Spinal cord (tissue), 9 donors: ENCODE measurements at regions not wholly inside any gene's neighbourhood (a gene's known extent, or its start where the extent isn't known, plus 50 kb on each side); places are given as distances from the start of the nearest gene placed in this dataset.
A peak's percentile ranks its signal among the peaks of the same experiment; 100 is the strongest.

Experiments used
- DNase-seq, 6 donors: peaks; one replicate each; pipeline versions ENCODE4 v3.0.0 to v3.0.0-alpha.2; 2013 to 2015; ENCODE audit warnings: low spot score in 6 of 6, low read depth in 4 of 6
- H3K27ac ChIP-seq: one replicate; pipeline ENCODE4 v1.5.1; 2013; ENCODE audit warnings: low read depth, low read length, control low read depth
- H3K27me3 ChIP-seq: one replicate; pipeline ENCODE4 v1.6.1; 2013; ENCODE audit warnings: low read length; ENCODE audit not compliant: control insufficient read depth, insufficient read depth
- H3K36me3 ChIP-seq: one replicate; pipeline ENCODE4 v1.6.1; 2013; ENCODE audit warnings: low read length; ENCODE audit not compliant: control insufficient read depth, insufficient read depth
- H3K4me1 ChIP-seq: one replicate; pipeline ENCODE4 v1.6.1; 2013; ENCODE audit warnings: low read length; ENCODE audit not compliant: control insufficient read depth, insufficient read depth
- H3K4me3 ChIP-seq: one replicate; pipeline ENCODE4 v1.5.1; 2013; ENCODE audit warnings: low read depth, low read length, control low read depth
- H3K9me3 ChIP-seq: one replicate; pipeline ENCODE4 v1.6.1; 2013; ENCODE audit warnings: low read length; ENCODE audit not compliant: control insufficient read depth, insufficient read depth
- WGBS: methylation state at CpG from one replicate; pipeline ENCODE4 v1.1.5; 2013; ENCODE audit warnings: missing lambda C conversion rate; ENCODE audit not compliant: insufficient coverage; 5-methylcytosine and 5-hydroxymethylcytosine counted together
- donor health status: healthy.

- no peak for DNase-seq
- Histone ChIP-seq H3K27ac (no peak overlapping the region), H3K4me1 (no peaks in the 10 kb centered on the region), H3K27me3 (no peaks in the 10 kb centered on the region), H3K4me3 (no peak overlapping the region), H3K36me3 (no peaks in the 10 kb centered on the region), H3K9me3 (peaks cover 7% of the 10 kb centered on the region)
- WGBS: no CpG with 5 or more reads among the region's 3 CpGs
These were observed 188.2 kb upstream of the ZNF536 start for GRCh38 chr19:30183807-30184490.

- H3K27ac ChIP-seq: no peak overlapping the region
- H3K36me3 ChIP-seq: no peaks in the 10 kb centered on the region
- WGBS: 100% methylated on average over 4 of the region's 9 CpGs
- no peaks in the 10 kb centered on the region for H3K27me3 ChIP-seq
- no peaks in the 10 kb centered on the region for H3K4me1 ChIP-seq
- H3K9me3 ChIP-seq: no peaks in the 10 kb centered on the region
- H3K4me3 ChIP-seq: no peak overlapping the region
- no peak for DNase-seq
These were observed 170.1 kb upstream of the ZNF536 start for GRCh38 chr19:30202060-30202600.

- Histone ChIP-seq H3K27me3 (no peaks in the 10 kb centered on the region), H3K27ac (no peak overlapping the region), H3K4me1 (peaks cover 3% of the 10 kb centered on the region), H3K4me3 (no peak overlapping the region), H3K9me3 (no peaks in the 10 kb centered on the region), H3K36me3 (no peaks in the 10 kb centered on the region)
- no peak for DNase-seq
- 100% methylated on average over 2 of the region's 3 CpGs for WGBS
These were observed 167.5 kb upstream of the ZNF536 start for GRCh38 chr19:30204721-30205120.

GRCh38 chr19:30206187-30206586 is 166.0 kb upstream of the ZNF536 start:
- no peak overlapping the region for H3K4me3 ChIP-seq
- H3K4me1 ChIP-seq: peaks cover 3% of the 10 kb centered on the region
- no peaks in the 10 kb centered on the region for H3K9me3 ChIP-seq
- WGBS: 93% methylated on average over 6 of the region's 6 CpGs
- DNase-seq: no peak
- H3K36me3 ChIP-seq: no peaks in the 10 kb centered on the region
- no peak overlapping the region for H3K27ac ChIP-seq
- H3K27me3 ChIP-seq: no peaks in the 10 kb centered on the region

- Histone ChIP-seq H3K27ac (no peak overlapping the region), H3K27me3 (no peaks in the 10 kb centered on the region), H3K4me1 (peaks cover 3% of the 10 kb centered on the region), H3K4me3 (no peak overlapping the region), H3K36me3 (no peaks in the 10 kb centered on the region), H3K9me3 (no peaks in the 10 kb centered on the region)
- no peak for DNase-seq
- WGBS: 94% methylated on average over 6 of the region's 6 CpGs
These were observed 164.8 kb upstream of the ZNF536 start for GRCh38 chr19:30207357-30207756.

GRCh38 chr19:30208436-30209060 is 163.6 kb upstream of the ZNF536 start:
- H3K27me3 ChIP-seq: no peaks in the 10 kb centered on the region
- H3K27ac ChIP-seq: no peak overlapping the region
- WGBS: 91% methylated on average over 16 of the region's 18 CpGs
- no peaks in the 10 kb centered on the region for H3K36me3 ChIP-seq
- no peak overlapping the region for H3K4me3 ChIP-seq
- peaks cover 3% of the 10 kb centered on the region for H3K4me1 ChIP-seq
- peak in 1 of 6 donors; percentile 73 for DNase-seq
- H3K9me3 ChIP-seq: no peaks in the 10 kb centered on the region

GRCh38 chr19:30209617-30210600 is 162.3 kb upstream of the ZNF536 start:
- no peaks in the 10 kb centered on the region for H3K9me3 ChIP-seq
- no peak overlapping the region for H3K27ac ChIP-seq
- 81% methylated on average over 16 of the region's 19 CpGs for whole genome bisulfite sequencing
- H3K4me3 ChIP-seq: no peak overlapping the region
- DNase-seq: no peak
- peaks cover 3% of the 10 kb centered on the region for H3K4me1 ChIP-seq
- H3K27me3 ChIP-seq: no peaks in the 10 kb centered on the region
- no peaks in the 10 kb centered on the region for H3K36me3 ChIP-seq

- DNase-seq: no peak
- 81% methylated on average over 11 of the region's 12 CpGs for WGBS
- Histone ChIP-seq H3K27ac (no peak overlapping the region), H3K27me3 (no peaks in the 10 kb centered on the region), H3K36me3 (no peaks in the 10 kb centered on the region), H3K4me1 (peaks cover 3% of the 10 kb centered on the region), H3K9me3 (no peaks in the 10 kb centered on the region), H3K4me3 (no peak overlapping the region)
These were observed 159.6 kb upstream of the ZNF536 start for GRCh38 chr19:30212574-30212973.

- 75% methylated on average over 2 of the region's 4 CpGs for WGBS
- DNase-seq: no peak
- no peaks in the 10 kb centered on the region for H3K9me3 ChIP-seq
- no peak overlapping the region for H3K27ac ChIP-seq
- no peaks in the 10 kb centered on the region for H3K27me3 ChIP-seq
- no peaks in the 10 kb centered on the region for H3K4me1 ChIP-seq
- H3K36me3 ChIP-seq: no peaks in the 10 kb centered on the region
- H3K4me3 ChIP-seq: no peak overlapping the region
These were observed 157.5 kb upstream of the ZNF536 start for GRCh38 chr19:30214651-30215051.
